HEK293T (cell line): ENCODE measurements at regions not wholly inside any gene's neighbourhood (a gene's known extent, or its start where the extent isn't known, plus 50 kb on each side); places are given as distances from the start of the nearest gene placed in this dataset.

Experiments used
- CTCF ChIA-PET: fragments of 350-600 bp; formaldehyde crosslinking; extraction: SDS; loops from one replicate; lab custom pipeline; 2021; ENCODE audit warnings: antibody characterized with exemption, inconsistent platforms; lab: Yijun Ruan, JAX
- POLR2A ChIA-PET: fragments of 350-600 bp; formaldehyde crosslinking; extraction: SDS; loops from one replicate; lab custom pipeline; 2020; ENCODE audit warnings: antibody characterized with exemption, inconsistent platforms; lab: Yijun Ruan, JAX
- DNase-seq: peaks from one replicate; pipeline ENCODE4 v3.0.0; 2012; ENCODE audit warnings: mixed read lengths; ENCODE audit errors: extremely low spot score
- ARNT ChIP-seq: fragments of 450-650 bp; IDR thresholded peaks from 2 replicates; pipeline ENCODE4 v1.6.1; 2017; ENCODE audit warnings: mild to moderate bottlenecking
- BHLHE40 ChIP-seq: fragments of 450-650 bp; IDR thresholded peaks from 2 replicates; pipeline ENCODE4 v1.6.1; 2016; ENCODE audit warnings: mild to moderate bottlenecking, moderate library complexity, borderline replicate concordance
- CTBP1 ChIP-seq: fragments of 450-650 bp; IDR thresholded peaks from 2 replicates; pipeline ENCODE4 v1.6.1; 2016; ENCODE audit warnings: borderline replicate concordance
- ELF4 ChIP-seq: fragments of 450-650 bp; IDR thresholded peaks from 2 replicates; pipeline ENCODE4 v1.6.1; 2017; ENCODE audit warnings: antibody characterized with exemption
- FOXA1 ChIP-seq: fragments of 450-650 bp; IDR thresholded peaks from 2 replicates; pipeline ENCODE4 v1.6.1; 2016; ENCODE audit warnings: mild to moderate bottlenecking
- FOXK2 ChIP-seq: fragments of 450-650 bp; IDR thresholded peaks from 2 replicates; pipeline ENCODE4 v1.6.1; 2016; ENCODE audit warnings: mild to moderate bottlenecking
- FOXM1 ChIP-seq: fragments of 450-650 bp; IDR thresholded peaks from 2 replicates; pipeline ENCODE4 v1.6.1; 2017; ENCODE audit warnings: mild to moderate bottlenecking, borderline replicate concordance
- HDGF ChIP-seq: fragments of 450-650 bp; IDR thresholded peaks from 2 replicates; pipeline ENCODE4 v1.6.1; 2017; ENCODE audit warnings: antibody characterized with exemption, borderline replicate concordance
- L3MBTL2 ChIP-seq: fragments of 450-650 bp; conservative IDR thresholded peaks from 2 replicates; pipeline ENCODE4 v1.6.1; 2016; ENCODE audit warnings: mild to moderate bottlenecking
- LEF1 ChIP-seq: fragments of 450-650 bp; IDR thresholded peaks from 2 replicates; pipeline ENCODE4 v1.6.1; 2017; ENCODE audit warnings: mild to moderate bottlenecking, borderline replicate concordance
- NFRKB ChIP-seq: fragments of 450-650 bp; IDR thresholded peaks from 2 replicates; pipeline ENCODE4 v1.6.1; 2016; ENCODE audit warnings: mild to moderate bottlenecking, moderate library complexity
- SP1 ChIP-seq: fragments of 450-650 bp; IDR thresholded peaks from 2 replicates; pipeline ENCODE4 v1.6.1; 2017
- SUZ12 ChIP-seq: fragments of 450-650 bp; IDR thresholded peaks from 2 replicates; pipeline ENCODE4 v1.6.1; 2016; ENCODE audit warnings: mild to moderate bottlenecking
- TARDBP ChIP-seq: fragments of 450-650 bp; IDR thresholded peaks from 2 replicates; pipeline ENCODE4 v1.6.1; 2016
- ZNF384 ChIP-seq: fragments of 450-650 bp; IDR thresholded peaks from 2 replicates; pipeline ENCODE4 v1.6.1; 2016
- TF ChIP-seq, protein P1 (sequence below): fragments of 450-650 bp; IDR thresholded peaks from 2 replicates; pipeline ENCODE4 v1.6.1; 2016

DNA sequence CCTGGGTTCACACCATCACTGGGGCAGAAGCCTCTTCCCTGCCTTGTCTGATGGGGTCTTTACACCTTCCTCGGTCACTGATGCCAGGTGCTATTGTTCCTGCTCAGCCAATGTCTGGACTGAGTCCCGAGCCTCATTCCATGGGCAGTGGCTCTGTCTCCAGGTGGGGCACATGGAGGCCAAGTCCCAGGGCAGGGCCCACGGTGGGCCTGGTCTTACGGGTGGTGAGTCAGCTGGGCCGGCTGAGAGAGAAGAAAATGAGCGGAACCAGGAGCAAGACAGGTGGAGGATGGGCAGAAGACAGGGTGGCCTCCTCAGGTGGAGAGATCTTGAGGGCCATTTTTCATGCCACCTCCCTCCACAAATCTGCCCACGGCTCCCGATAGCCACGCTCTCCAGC is 131.7 kb upstream of the FAM20C start:
- ChIA-PET POLR2A (no interaction called here), CTCF (no interaction called here)
- no peak for DNase-seq
- TF ChIP-seq CTBP1 (no peak), LEF1 (no peak), ELF4 (no peak), TARDBP (no peak)

DNA sequence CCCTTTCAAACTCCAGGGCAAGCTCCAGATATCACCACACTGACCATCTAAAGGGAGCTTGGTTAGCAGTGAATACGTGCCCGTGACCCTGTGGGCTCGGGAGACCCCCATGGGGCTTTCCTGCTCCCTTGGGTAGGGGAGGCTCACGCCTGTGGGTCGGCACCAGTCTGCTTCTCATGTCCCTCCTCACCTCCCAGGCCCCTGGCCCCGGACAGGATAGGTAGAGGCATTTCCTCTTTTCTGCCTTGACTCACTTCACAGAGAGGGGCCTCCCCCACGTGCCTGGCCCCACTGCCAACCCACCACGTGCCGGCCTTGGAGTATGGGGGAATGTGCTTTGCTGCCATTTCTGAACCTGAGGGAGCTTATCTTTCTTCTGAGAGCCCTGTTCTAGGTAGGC is 131.3 kb upstream of the FAM20C start:
- POLR2A ChIA-PET, result no interaction called here
- DNase-seq, result no peak
- CTCF ChIA-PET, result no interaction called here
- no peak for TF ChIP-seq FOXM1
- no peak for TF ChIP-seq BHLHE40
- TF ChIP-seq ZNF384, result no peak
- TF ChIP-seq LEF1, result no peak
- no peak for TF ChIP-seq TARDBP
- TF ChIP-seq, protein P1, sequence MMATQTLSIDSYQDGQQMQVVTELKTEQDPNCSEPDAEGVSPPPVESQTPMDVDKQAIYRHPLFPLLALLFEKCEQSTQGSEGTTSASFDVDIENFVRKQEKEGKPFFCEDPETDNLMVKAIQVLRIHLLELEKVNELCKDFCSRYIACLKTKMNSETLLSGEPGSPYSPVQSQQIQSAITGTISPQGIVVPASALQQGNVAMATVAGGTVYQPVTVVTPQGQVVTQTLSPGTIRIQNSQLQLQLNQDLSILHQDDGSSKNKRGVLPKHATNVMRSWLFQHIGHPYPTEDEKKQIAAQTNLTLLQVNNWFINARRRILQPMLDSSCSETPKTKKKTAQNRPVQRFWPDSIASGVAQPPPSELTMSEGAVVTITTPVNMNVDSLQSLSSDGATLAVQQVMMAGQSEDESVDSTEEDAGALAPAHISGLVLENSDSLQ, result no peak

DNA sequence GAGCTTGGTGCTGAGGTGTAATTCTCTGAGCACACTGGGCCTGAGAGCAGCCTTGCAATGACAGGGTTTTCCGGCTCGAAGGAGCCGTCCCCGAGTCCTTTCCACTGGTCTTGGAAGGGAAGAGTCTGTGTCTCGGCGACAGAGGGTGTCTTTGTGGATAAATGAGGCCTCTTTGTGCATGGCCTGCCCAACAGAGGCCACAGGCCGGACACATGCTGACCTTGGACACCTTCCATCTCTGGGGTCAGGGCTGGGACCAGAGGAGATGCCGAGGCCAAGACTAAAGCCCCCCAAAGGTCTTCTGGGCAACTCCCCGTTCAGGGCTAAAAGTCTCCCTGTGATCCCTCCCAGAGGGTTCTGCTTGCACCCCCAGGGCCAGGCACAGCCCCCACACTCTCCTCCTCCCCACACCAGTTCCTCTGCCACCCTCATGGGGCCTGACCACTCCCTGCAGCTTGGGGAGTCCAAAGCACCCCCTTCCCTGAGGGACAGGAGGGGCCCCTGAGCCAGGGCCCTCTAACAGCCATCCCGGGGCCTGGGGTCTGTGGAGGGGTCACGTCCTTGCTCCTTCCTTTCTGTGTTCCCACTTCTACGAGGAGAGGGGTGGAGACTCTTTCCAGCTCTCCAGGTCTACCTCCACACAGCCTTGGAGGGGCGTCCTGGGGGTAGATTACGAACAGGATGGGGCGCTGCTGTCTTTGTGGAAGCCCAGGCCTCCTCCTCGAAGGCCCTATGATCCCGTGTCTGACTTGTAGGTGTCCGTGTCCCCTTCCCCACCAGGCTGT is 130.6 kb upstream of the FAM20C start:
- TF ChIP-seq L3MBTL2 (no peak), HDGF (no peak), TARDBP (no peak), FOXM1 (no peak), ARNT (no peak), ELF4 (no peak), SUZ12 (no peak), LEF1 (no peak), NFRKB (no peak)
- no peak for DNase-seq
- ChIA-PET CTCF (no interaction called here), POLR2A (no interaction called here)

DNA sequence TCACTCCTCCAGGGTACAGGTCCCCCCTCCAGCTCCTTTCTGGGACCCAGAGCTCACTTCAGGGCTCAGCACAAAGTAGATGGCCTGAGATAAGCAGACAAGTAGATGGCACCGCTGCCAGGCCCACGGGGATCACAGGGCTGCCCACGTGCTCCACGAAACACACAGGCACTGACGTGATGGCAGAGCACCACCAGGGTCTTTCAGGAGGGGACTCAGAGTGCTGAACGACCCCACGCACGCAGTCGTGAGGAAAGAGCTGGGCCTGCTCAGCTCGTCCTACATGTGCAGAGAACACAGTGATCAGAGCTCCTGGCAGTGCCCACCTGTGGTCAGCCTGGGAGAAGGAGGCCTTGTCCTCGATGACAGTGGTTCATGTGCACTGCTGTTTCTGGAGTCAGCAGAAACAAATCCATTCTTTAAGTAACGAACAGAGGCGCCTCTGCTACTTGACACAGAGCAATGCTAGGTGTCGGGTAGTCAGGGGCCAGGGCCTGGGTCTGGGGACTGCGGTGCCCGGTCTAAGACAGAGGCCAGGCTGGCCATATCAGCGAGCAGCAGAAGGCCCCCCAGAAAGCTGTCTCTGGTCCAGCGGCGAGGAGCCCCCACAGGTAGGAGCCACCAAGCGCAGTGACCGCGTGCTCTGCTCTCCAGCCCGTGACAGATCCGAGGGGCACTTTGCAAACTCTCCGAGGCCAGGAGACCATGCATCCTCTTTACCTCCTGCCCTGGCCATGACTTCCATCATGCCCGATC is 129.8 kb upstream of the FAM20C start:
- no peak for TF ChIP-seq FOXK2
- TF ChIP-seq L3MBTL2, result no peak
- no peak for TF ChIP-seq BHLHE40
- TF ChIP-seq TARDBP, result no peak
- no peak for TF ChIP-seq SUZ12
- CTCF ChIA-PET, result no interaction called here
- no peak for DNase-seq
- POLR2A ChIA-PET, result no interaction called here

DNA sequence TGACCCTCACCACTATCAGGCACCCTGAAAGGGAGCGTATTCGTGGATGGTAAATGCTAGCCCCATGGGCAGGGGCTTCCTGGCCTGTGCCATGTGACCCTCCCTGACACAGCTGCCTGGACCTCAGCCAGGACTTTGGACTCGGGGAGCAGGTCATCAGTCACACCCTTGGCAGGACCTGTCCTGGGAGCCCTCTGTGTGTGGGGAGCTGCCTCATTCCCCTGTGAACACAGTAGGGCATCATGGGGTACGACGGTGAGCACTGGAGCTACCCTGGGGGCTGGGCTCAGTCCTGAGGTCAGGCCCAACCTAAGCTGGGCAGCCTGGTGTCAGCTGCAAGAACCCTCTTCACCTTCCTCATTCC is 129.3 kb upstream of the FAM20C start:
- TF ChIP-seq LEF1 (no peak), L3MBTL2 (no peak), ZNF384 (no peak), ARNT (no peak), FOXM1 (no peak), HDGF (no peak), FOXK2 (no peak), NFRKB (no peak), CTBP1 (no peak), SUZ12 (no peak), ELF4 (no peak), SP1 (no peak), FOXA1 (no peak)
- TF ChIP-seq, protein P1, result no peak
- ChIA-PET CTCF (no interaction called here), POLR2A (no interaction called here)
- DNase-seq, result no peak

DNA sequence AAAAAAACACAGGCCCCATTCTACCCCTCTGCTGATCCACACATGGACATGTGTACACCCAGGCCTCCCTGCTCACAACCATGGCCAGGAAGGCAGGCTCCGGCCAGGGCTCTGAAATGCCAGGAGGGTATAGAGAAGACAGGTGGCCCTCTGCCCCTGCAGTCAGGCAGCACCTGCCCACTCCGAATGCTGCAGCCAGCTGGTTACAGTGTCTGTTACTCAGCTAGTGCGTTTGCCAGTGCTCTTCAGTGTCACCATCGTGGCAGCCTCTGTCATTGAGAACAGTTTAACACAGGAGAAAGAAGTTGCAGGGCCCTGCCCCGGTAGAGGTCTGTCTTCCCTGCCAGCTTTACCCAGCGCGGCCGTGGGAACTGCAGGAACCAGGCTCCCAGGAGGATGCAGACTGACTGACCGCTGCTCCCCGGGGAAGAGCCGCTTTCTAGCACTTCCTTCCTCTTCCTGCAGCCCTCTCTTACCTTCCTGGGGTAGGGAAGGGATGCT is 128.8 kb upstream of the FAM20C start:
- DNase-seq, result no peak
- TF ChIP-seq BHLHE40 (no peak), ELF4 (no peak), HDGF (no peak), LEF1 (no peak), SP1 (no peak)
- CTCF ChIA-PET, result no interaction called here
- POLR2A ChIA-PET, result no interaction called here
